ENCODE measurements at regions not wholly inside any gene's neighbourhood (a gene's known extent, or its start where the extent isn't known, plus 50 kb on each side); places are given as distances from the start of the nearest gene placed in this dataset.
"Not testable (repeated sequence)": the region's sequence is repeated elsewhere in the genome, so short reads cannot be mapped to it uniquely, and the experiment has no call there.

- in situ Hi-C loops (cut with HindIII; ENCODE audit: low pct_unique_long_range_greater_than_20kb, low sequenced_read_pairs): no loop called here
- no peak for DNase-seq (ENCODE audit: low read depth, low spot score)
These were observed 362.0 kb downstream of the CENPW start for GRCh38 chr6:126701676-126702560.

- in situ Hi-C loops (cut with HindIII; ENCODE audit: low pct_unique_long_range_greater_than_20kb, low sequenced_read_pairs): no loop called here
- no peak for DNase-seq (ENCODE audit: low read depth, low spot score)
These were observed 376.1 kb downstream of the CENPW start for GRCh38 chr6:126716032-126716431.

GRCh38 chr6:126716826-126717509, 377.1 kb downstream of the CENPW start:
- in situ Hi-C loops (cut with HindIII; ENCODE audit: low pct_unique_long_range_greater_than_20kb, low sequenced_read_pairs): no loop called here
- DNase-seq (ENCODE audit: low read depth, low spot score): no peak

GRCh38 chr6:126718600-126719327, 378.8 kb downstream of the CENPW start:
- no peak for DNase-seq (ENCODE audit: low read depth, low spot score)
- in situ Hi-C loops (cut with HindIII; ENCODE audit: low pct_unique_long_range_greater_than_20kb, low sequenced_read_pairs): no loop called here

GRCh38 chr6:126720304-126720703, 380.4 kb downstream of the CENPW start:
- in situ Hi-C loops (cut with HindIII; ENCODE audit: low pct_unique_long_range_greater_than_20kb, low sequenced_read_pairs): no loop called here
- no peak for DNase-seq (ENCODE audit: low read depth, low spot score)

GRCh38 chr6:126721581-126722160, 381.8 kb downstream of the CENPW start:
- in situ Hi-C loops (cut with HindIII; ENCODE audit: low pct_unique_long_range_greater_than_20kb, low sequenced_read_pairs): no loop called here
- DNase-seq (ENCODE audit: low read depth, low spot score): no peak

GRCh38 chr6:126722411-126722810, 382.5 kb downstream of the CENPW start:
- DNase-seq (ENCODE audit: low read depth, low spot score): no peak
- in situ Hi-C loops (cut with HindIII; ENCODE audit: low pct_unique_long_range_greater_than_20kb, low sequenced_read_pairs): no loop called here

- no peak for DNase-seq (ENCODE audit: low read depth, low spot score)
- in situ Hi-C loops (cut with HindIII; ENCODE audit: low pct_unique_long_range_greater_than_20kb, low sequenced_read_pairs): no loop called here
These were observed 383.7 kb downstream of the CENPW start for GRCh38 chr6:126723541-126724170.

- no peak for DNase-seq (ENCODE audit: low read depth, low spot score)
- in situ Hi-C loops (cut with HindIII; ENCODE audit: low pct_unique_long_range_greater_than_20kb, low sequenced_read_pairs): no loop called here
These were observed 384.9 kb downstream of the CENPW start for GRCh38 chr6:126724821-126725220.

- DNase-seq (ENCODE audit: low read depth, low spot score); in situ Hi-C loops (cut with HindIII; ENCODE audit: low pct_unique_long_range_greater_than_20kb, low sequenced_read_pairs): not testable (repeated sequence)
These were observed 386.5 kb downstream of the CENPW start for GRCh38 chr6:126726454-126726853.

GRCh38 chr6:126738146-126738545, 380.3 kb upstream of the RSPO3 start:
- no peak for DNase-seq (ENCODE audit: low read depth, low spot score)
- in situ Hi-C loops (cut with HindIII; ENCODE audit: low pct_unique_long_range_greater_than_20kb, low sequenced_read_pairs): no loop called here

GRCh38 chr6:126738641-126739040, 379.8 kb upstream of the RSPO3 start:
- no peak for DNase-seq (ENCODE audit: low read depth, low spot score)
- in situ Hi-C loops (cut with HindIII; ENCODE audit: low pct_unique_long_range_greater_than_20kb, low sequenced_read_pairs): no loop called here

- DNase-seq (ENCODE audit: low read depth, low spot score): no peak
- in situ Hi-C loops (cut with HindIII; ENCODE audit: low pct_unique_long_range_greater_than_20kb, low sequenced_read_pairs): no loop called here
These were observed 375.4 kb upstream of the RSPO3 start for GRCh38 chr6:126743076-126743475.

GRCh38 chr6:126747728-126748540, 370.5 kb upstream of the RSPO3 start:
- in situ Hi-C loops (cut with HindIII; ENCODE audit: low pct_unique_long_range_greater_than_20kb, low sequenced_read_pairs): no loop called here
- no peak for DNase-seq (ENCODE audit: low read depth, low spot score)

- no peak for DNase-seq (ENCODE audit: low read depth, low spot score)
- in situ Hi-C loops (cut with HindIII; ENCODE audit: low pct_unique_long_range_greater_than_20kb, low sequenced_read_pairs): no loop called here
These were observed 364.9 kb upstream of the RSPO3 start for GRCh38 chr6:126753606-126754005.

GRCh38 chr6:126761854-126762253, 356.6 kb upstream of the RSPO3 start:
- in situ Hi-C loops (cut with HindIII; ENCODE audit: low pct_unique_long_range_greater_than_20kb, low sequenced_read_pairs): no loop called here
- DNase-seq (ENCODE audit: low read depth, low spot score): no peak

- no peak for DNase-seq (ENCODE audit: low read depth, low spot score)
- in situ Hi-C loops (cut with HindIII; ENCODE audit: low pct_unique_long_range_greater_than_20kb, low sequenced_read_pairs): no loop called here
These were observed 354.4 kb upstream of the RSPO3 start for GRCh38 chr6:126764104-126764503.

Measured in SK-MEL-5 (cell line).